ENCODE measurements at regions not wholly inside any gene's neighbourhood (a gene's known extent, or its start where the extent isn't known, plus 50 kb on each side); places are given as distances from the start of the nearest gene placed in this dataset.

- no peak for TF ChIP-seq CEBPB (IDR thresholded peaks at IDR 0.05)
- no peak for TF ChIP-seq EP300 (IDR thresholded peaks at IDR 0.05; ENCODE audit: borderline replicate concordance)
- TF ChIP-seq YY1 (IDR thresholded peaks at IDR 0.05; ENCODE audit: low read depth), result no peak
- no peak for TF ChIP-seq TEAD4 (IDR thresholded peaks at IDR 0.05)
- no peak for TF ChIP-seq TAF1 (IDR thresholded peaks at IDR 0.05; ENCODE audit: low read depth)
- TF ChIP-seq USF1 (IDR thresholded peaks at IDR 0.05), result no peak
- no peak for TF ChIP-seq RAD21 (IDR thresholded peaks at IDR 0.05; ENCODE audit: low read depth)
- TF ChIP-seq, protein P1, sequence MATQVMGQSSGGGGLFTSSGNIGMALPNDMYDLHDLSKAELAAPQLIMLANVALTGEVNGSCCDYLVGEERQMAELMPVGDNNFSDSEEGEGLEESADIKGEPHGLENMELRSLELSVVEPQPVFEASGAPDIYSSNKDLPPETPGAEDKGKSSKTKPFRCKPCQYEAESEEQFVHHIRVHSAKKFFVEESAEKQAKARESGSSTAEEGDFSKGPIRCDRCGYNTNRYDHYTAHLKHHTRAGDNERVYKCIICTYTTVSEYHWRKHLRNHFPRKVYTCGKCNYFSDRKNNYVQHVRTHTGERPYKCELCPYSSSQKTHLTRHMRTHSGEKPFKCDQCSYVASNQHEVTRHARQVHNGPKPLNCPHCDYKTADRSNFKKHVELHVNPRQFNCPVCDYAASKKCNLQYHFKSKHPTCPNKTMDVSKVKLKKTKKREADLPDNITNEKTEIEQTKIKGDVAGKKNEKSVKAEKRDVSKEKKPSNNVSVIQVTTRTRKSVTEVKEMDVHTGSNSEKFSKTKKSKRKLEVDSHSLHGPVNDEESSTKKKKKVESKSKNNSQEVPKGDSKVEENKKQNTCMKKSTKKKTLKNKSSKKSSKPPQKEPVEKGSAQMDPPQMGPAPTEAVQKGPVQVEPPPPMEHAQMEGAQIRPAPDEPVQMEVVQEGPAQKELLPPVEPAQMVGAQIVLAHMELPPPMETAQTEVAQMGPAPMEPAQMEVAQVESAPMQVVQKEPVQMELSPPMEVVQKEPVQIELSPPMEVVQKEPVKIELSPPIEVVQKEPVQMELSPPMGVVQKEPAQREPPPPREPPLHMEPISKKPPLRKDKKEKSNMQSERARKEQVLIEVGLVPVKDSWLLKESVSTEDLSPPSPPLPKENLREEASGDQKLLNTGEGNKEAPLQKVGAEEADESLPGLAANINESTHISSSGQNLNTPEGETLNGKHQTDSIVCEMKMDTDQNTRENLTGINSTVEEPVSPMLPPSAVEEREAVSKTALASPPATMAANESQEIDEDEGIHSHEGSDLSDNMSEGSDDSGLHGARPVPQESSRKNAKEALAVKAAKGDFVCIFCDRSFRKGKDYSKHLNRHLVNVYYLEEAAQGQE (IDR thresholded peaks at IDR 0.05; ENCODE audit: low read depth), result no peak
- no peak for TF ChIP-seq CREB1 (IDR thresholded peaks at IDR 0.05; ENCODE audit: low read depth)
Measured at GRCh38 chr6:9634776-9635175, 780.1 kb downstream of the TFAP2A start.

Data from Ishikawa (cell line).